ENCODE measurements at regions not wholly inside any gene's neighbourhood (a gene's known extent, or its start where the extent isn't known, plus 50 kb on each side); places are given as distances from the start of the nearest gene placed in this dataset.
"Not testable (repeated sequence)": the region's sequence is repeated elsewhere in the genome, so short reads cannot be mapped to it uniquely, and the experiment has no call there.

- not testable (repeated sequence) for DNase-seq (ENCODE audit: extremely low read depth, low read depth, low spot score)
Observed at GRCh38 chr4:127515259-127515658, 117.5 kb upstream of the INTU start.

GRCh38 chr4:127518046-127518445 is 114.7 kb upstream of the INTU start:
- DNase-seq (ENCODE audit: extremely low read depth, low read depth, low spot score), result no peak

GRCh38 chr4:127521463-127521862 is 111.3 kb upstream of the INTU start:
- no peak for DNase-seq (ENCODE audit: extremely low read depth, low read depth, low spot score)

- DNase-seq (ENCODE audit: extremely low read depth, low read depth, low spot score), result no peak
Observed at GRCh38 chr4:127523369-127523768, 109.4 kb upstream of the INTU start.

GRCh38 chr4:127525608-127526007 is 107.1 kb upstream of the INTU start:
- DNase-seq (ENCODE audit: extremely low read depth, low read depth, low spot score), result no peak

- DNase-seq (ENCODE audit: extremely low read depth, low read depth, low spot score), result no peak
Observed at GRCh38 chr4:127528302-127528701, 104.5 kb upstream of the INTU start.

- not testable (repeated sequence) for DNase-seq (ENCODE audit: extremely low read depth, low read depth, low spot score)
Observed at GRCh38 chr4:127529879-127530278, 102.9 kb upstream of the INTU start.

- no peak for DNase-seq (ENCODE audit: extremely low read depth, low read depth, low spot score)
Observed at GRCh38 chr4:127533028-127533700, 99.6 kb upstream of the INTU start.

GRCh38 chr4:127534041-127534825 is 98.5 kb upstream of the INTU start:
- DNase-seq (ENCODE audit: extremely low read depth, low read depth, low spot score), result no peak

GRCh38 chr4:127538016-127538415 is 94.7 kb upstream of the INTU start:
- no peak for DNase-seq (ENCODE audit: extremely low read depth, low read depth, low spot score)

GRCh38 chr4:127540497-127541025 is 92.2 kb upstream of the INTU start:
- no peak for DNase-seq (ENCODE audit: extremely low read depth, low read depth, low spot score)

GRCh38 chr4:127545271-127545670 is 87.5 kb upstream of the INTU start:
- DNase-seq (ENCODE audit: extremely low read depth, low read depth, low spot score), result no peak

GRCh38 chr4:127548990-127549925 is 83.5 kb upstream of the INTU start:
- DNase-seq (ENCODE audit: extremely low read depth, low read depth, low spot score), result no peak

- no peak for DNase-seq (ENCODE audit: extremely low read depth, low read depth, low spot score)
Observed at GRCh38 chr4:127555106-127555505, 77.7 kb upstream of the INTU start.

GRCh38 chr4:127558088-127558487 is 74.7 kb upstream of the INTU start:
- no peak for DNase-seq (ENCODE audit: extremely low read depth, low read depth, low spot score)

GRCh38 chr4:127558489-127559407 is 74.0 kb upstream of the INTU start:
- no peak for DNase-seq (ENCODE audit: extremely low read depth, low read depth, low spot score)

- no peak for DNase-seq (ENCODE audit: extremely low read depth, low read depth, low spot score)
Observed at GRCh38 chr4:127559981-127560380, 72.8 kb upstream of the INTU start.

GRCh38 chr4:127560755-127561154 is 72.0 kb upstream of the INTU start:
- no peak for DNase-seq (ENCODE audit: extremely low read depth, low read depth, low spot score)

GRCh38 chr4:127574643-127575042 is 58.1 kb upstream of the INTU start:
- DNase-seq (ENCODE audit: extremely low read depth, low read depth, low spot score), result no peak

- DNase-seq (ENCODE audit: extremely low read depth, low read depth, low spot score), result no peak
Observed at GRCh38 chr4:127575888-127576287, 56.9 kb upstream of the INTU start.
